Skin epidermis (tissue), 12 donors: ENCODE measurements at regions not wholly inside any gene's neighbourhood (a gene's known extent, or its start where the extent isn't known, plus 50 kb on each side); places are given as distances from the start of the nearest gene placed in this dataset.
A peak's percentile ranks its signal among the peaks of the same experiment; 100 is the strongest.
"Not testable (repeated sequence)": the region's sequence is repeated elsewhere in the genome, so short reads cannot be mapped to it uniquely, and the experiment has no call there.

Source experiments
- H3K27ac ChIP-seq, 21 experiments: fragments of 200-600 bp; sonication (generic) in 11 of 21; one replicate each; pipeline ENCODE4 v1.5.0; 2020; ENCODE audit warnings: mild to moderate bottlenecking in 3 of 21, inconsistent platforms in 2 of 21, moderate library complexity in 2 of 21
- H3K4me3 ChIP-seq, 7 experiments: fragments of 200-600 bp; sonication (generic) in 2 of 7; one replicate each; pipeline ENCODE4 v1.5.0; 2020; ENCODE audit warnings: inconsistent platforms in 2 of 7, mild to moderate bottlenecking in 2 of 7, moderate library complexity in 1 of 7

DNA sequence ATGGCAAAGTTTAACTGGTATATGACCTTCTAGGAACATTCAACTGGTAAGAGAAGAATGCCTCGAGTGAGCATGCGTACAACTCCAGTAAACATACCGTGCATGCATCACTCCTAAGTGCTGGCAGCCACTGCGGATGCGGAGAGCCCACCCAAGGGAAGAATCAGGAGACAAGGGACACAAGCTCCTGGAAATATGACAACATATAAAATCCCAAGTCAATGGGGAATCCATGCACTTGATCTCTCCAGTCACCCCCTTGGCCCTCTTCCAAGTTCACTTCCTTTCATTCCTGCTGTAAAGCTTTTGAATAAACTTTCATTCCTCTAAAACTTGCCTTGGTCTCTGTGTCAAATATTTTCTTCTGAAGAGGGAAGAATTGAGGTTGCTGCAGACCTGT is 168.7 kb upstream of the TMCC3 start:
- H3K4me3 ChIP-seq: no peak overlapping the region
- H3K27ac ChIP-seq: no peak overlapping the region

DNA sequence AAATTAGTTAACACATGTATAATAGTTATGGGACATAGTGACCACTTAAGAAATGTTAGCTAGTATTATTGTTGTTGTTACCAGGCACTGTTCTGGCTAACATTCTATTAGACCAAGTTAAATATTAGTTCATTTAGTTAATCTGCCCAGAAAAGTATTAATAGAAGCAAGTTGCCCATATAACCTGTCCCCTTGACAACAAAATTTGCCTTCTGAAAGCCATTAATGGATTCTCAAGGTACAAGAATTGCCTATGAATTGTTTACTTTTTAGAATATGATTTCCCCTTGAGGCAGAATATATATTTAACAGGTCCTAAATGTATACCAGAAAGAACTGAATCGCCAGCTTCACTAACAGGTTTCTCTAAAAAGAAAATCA is 167.3 kb upstream of the TMCC3 start:
- H3K4me3 ChIP-seq: no peak overlapping the region

DNA sequence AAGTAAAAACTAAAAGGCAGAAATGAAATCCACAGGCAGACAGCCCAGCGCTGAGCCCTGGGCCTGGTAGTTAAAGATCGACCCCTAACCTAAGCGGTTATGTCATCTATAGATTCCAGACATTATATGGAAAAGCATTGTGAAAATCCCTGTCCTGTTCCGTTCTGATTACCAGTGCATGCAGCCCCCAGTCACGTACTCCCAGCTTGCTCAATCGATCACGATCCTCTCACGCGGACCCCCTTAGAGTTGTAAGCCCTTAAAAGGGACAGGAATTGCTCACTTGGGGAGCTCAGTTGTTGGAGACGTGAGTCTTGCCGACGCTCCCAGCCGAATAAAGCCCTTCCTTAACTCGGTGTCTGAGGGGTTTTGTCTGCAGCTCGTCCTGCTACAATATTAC is 166.8 kb upstream of the TMCC3 start:
- H3K4me3 ChIP-seq: not testable (repeated sequence)
- H3K27ac ChIP-seq: peak overlapping the region in 3 of 21 experiments; percentile 12 to 62 (median 24)

More for the DNA sequence above, 167.3 kb upstream of the TMCC3 start:
- peak overlapping the region in 2 of 21 experiments; percentile 24 to 62 for H3K27ac ChIP-seq

DNA sequence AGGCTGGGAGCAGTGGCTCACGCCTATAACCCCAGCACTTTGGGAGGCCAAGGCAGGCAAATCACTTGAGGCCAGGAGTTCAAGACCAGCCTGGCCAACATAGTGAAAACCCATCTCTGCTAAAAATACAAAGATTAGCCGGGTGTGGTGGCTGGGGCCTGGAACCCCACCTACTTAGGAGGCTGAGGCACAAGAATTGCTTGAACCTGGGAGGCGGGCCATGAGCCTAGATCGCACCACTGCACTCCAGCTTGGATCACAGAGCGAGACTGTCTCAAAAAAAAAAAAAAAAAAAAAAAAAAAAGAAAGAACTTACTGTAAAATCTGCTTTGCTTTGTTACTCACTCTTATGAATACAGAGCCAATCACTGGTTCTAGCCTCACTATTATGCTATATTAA is 166.4 kb upstream of the TMCC3 start:
- H3K4me3 ChIP-seq: not testable (repeated sequence)
- peak overlapping the region in 2 of 21 experiments; percentile 24 to 62 for H3K27ac ChIP-seq

DNA sequence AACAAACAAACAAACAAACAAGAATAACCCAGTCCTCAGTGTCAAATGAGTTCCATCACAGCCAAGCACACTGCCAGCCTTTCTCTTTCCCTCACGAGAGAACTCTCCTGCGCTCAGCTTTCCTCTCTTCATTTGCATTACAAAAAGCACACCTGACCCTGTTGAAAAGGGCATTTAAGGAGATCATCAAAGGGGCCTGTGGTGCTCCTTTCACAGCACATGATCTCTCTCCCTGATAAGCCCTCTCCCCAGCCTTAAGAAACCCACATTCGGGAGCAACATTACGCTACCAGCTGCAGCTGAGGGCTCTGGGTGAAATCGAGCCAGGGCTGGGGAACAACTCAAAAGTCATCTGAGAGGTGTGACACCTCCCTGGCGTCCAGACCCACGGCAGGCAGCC is 165.6 kb upstream of the TMCC3 start:
- Histone ChIP-seq H3K27ac (no peak overlapping the region), H3K4me3 (no peak overlapping the region)

DNA sequence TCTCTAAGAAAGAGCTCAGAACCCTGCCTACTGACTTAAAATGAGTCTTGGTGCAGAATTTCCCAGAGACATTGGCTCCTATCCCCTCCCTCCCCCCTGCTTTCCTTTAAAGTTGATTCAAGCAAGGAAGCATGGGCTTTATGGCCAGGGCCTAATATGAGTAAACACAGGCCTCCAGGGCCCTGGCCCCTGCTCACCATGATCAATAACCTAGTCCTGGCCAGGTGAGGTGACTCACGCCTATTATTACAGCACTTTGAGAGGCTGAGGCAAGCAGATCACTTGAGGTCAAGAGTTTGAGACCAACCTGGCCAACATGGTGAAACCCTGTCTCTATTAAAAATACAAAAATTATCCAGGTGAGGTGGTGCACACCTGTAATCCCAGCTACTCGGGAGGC is 165.1 kb upstream of the TMCC3 start:
- no peak overlapping the region for H3K4me3 ChIP-seq
- no peak overlapping the region for H3K27ac ChIP-seq

DNA sequence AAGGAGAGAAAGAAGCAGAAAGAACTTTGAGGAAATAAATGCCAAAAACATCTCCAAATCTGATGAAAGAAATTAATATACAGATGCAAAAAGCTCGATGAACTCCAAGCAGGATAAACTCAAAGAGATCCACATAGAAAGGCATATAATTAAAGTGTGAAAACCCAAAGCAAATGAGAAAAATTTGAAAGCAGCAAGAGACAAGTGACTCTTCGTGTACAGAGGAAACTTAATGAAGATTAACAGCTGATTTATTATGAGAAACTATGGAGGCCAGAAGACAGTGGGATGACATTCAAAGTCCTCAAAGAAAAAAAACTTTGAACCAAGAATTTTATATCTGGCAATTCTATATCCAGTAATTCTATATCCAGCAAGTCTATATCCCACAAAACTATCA is 163.0 kb upstream of the TMCC3 start:
- H3K27ac ChIP-seq: no peak overlapping the region
- H3K4me3 ChIP-seq: no peak overlapping the region

DNA sequence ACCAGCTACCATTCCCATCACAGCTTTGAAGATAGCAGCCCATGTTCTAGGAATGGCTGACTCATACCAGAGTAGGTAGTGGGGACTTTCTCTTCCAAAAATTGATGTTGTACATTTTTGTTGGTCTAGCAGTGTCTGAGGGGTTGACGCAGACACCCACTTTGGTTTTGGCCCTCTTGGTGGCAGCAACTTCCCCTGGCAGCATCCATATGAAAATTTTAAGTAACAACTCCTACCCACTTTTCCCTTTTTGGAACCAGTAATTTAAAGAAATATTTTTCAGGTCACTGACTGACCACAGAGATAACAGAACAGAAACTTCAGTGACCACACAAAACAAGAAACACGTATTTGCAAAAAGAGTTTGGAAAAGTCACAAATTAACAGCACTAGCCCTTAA is 162.0 kb upstream of the TMCC3 start:
- H3K27ac ChIP-seq: no peak overlapping the region
- no peak overlapping the region for H3K4me3 ChIP-seq

DNA sequence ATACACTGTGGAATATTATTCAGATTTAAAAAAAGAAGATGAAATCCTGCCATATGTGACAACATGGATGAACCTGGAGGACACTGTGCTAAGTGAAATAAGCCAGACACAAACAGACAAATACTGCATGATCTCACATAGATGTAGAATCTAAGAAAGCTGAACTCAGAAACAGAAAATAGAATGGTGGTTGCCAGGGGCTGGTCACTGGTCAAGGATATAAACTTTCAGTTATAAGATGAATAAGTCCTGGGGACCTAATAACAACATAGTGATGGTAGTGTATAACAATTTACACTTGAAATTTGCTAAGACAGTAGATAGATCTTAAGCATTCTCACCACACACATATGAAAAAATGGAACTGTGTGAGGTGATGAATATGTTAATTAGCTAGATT is 161.3 kb upstream of the TMCC3 start:
- no peak overlapping the region for H3K27ac ChIP-seq
- no peak overlapping the region for H3K4me3 ChIP-seq

DNA sequence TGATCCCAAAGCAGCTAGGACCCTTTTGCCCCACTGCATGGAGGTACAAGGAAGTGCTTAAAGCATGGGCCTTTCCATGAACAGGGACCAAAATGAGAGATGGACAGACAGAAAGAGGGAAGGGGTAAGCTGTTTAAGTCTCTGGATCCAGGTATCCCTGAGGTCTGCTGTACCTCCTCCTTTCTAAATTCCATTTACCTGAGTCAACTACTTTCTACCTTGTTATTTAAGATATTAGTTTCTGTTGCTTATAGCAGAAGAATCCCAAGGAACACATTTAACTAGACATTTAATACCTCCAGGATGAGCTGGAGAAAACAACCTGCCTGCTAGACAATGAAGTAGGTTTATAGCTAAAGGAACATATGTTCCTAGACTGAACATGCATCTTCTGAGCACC is 157.6 kb upstream of the TMCC3 start:
- Histone ChIP-seq H3K4me3 (no peak overlapping the region), H3K27ac (no peak overlapping the region)

DNA sequence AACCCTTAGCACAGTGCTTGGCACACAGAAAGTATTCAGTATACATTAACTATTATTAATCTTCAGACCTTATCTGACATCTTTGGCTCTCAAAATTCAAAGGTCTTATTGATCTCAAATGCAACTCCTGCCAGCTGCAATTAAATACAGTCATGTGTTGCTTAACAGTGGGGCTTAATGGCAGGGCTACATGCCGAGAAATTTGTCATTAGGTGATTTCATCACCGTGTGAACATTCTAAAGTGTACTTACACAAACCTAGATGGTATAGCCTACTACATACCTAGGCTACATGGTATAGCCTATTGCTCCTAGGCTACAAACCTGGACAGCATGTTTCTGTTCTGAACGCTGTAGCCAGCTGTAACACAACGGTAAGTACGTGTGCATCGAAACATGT is 156.3 kb upstream of the TMCC3 start:
- Histone ChIP-seq H3K27ac (no peak overlapping the region), H3K4me3 (no peak overlapping the region)

DNA sequence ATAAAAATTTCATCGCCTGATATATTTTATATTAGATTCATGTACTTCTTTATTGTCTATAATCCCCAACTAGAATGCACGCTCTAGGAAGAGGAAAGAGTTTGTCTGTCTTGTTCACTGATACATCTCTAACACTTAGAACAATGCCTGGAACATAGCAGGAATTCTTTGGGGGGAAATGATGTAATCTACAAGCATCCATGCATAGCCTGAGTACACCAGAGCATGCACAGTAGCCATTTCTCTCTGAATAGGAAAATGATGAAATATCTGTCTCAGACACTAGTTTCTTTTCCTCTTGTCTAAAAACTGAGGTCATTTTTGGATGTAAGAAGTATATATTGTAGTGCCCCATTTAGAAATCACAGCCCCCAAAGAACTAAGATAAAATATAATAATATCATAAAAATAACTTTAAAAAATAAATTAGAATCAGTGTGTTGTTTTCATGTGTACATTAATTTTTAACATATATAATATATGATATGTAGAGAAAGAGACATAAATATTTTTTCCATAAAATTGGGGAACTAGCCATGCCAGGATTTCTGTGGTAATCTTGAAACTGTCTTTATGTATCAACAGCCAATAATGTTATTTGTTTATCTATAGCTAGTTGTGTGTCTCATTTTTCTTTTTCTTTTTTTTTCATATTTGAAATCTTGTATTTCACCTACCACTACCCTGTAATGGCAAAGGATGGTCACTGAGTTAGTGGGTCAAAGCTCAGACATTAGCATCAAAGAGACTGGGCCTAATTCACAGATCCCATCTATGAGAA is 155.6 kb upstream of the TMCC3 start:
- Histone ChIP-seq H3K4me3 (no peak overlapping the region), H3K27ac (no peak overlapping the region)

DNA sequence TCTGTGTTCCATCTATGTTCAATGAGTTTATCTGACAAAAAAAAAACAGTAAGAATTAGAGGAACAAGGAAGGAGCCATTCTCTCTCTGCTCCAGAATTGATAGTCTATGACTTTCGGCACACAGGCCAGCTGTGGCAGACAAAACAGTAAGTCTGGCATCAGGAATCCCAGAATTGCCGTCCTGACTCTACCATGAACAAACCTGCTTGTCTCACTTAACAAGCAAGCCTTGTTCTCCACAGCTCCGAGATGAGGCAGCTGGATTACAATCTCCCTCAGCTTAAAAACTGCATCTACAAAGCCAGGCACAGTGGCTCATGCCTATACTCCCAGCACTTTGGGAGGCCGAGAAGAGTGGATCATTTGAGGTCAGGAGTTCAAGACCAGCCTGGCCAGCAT is 153.6 kb upstream of the TMCC3 start:
- Histone ChIP-seq H3K4me3 (no peak overlapping the region), H3K27ac (no peak overlapping the region)

DNA sequence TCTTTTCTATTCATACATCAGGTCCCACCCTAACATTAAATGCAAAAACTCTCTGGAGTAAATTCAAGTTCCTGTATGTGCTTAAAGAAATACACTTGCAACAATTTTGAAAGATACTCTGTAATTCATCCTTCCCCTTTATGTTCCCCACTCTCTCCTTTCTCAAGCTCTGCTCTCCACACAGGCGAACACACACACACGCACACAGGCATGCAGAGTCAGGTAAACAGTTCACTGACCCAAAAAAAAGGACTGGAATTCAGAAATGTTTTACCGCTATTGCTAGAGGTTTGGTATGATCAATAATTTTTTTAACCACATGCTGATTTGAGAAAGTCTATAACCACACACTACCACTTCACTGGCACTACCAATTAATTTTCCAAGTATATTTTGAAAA is 152.4 kb upstream of the TMCC3 start:
- Histone ChIP-seq H3K4me3 (no peak overlapping the region), H3K27ac (no peak overlapping the region)

DNA sequence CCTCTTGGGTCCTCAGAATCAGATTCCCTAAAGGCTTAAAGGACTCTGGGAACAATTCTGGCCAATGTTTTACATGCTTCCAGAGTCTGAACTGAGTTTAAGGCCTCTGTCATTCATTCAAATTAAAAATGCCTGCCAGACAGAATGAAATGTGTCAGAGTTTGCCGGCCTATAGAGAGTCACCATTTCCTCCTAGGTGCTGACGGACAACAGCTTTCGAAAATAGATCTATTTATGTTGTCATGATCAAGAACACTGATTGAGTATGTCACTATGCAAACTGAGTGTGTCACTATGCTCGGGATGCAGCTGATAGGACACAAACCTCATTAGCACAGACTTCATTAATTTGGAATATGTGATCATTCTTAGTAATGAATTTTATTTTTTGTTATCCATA is 151.4 kb upstream of the TMCC3 start:
- H3K4me3 ChIP-seq: no peak overlapping the region
- H3K27ac ChIP-seq: no peak overlapping the region

DNA sequence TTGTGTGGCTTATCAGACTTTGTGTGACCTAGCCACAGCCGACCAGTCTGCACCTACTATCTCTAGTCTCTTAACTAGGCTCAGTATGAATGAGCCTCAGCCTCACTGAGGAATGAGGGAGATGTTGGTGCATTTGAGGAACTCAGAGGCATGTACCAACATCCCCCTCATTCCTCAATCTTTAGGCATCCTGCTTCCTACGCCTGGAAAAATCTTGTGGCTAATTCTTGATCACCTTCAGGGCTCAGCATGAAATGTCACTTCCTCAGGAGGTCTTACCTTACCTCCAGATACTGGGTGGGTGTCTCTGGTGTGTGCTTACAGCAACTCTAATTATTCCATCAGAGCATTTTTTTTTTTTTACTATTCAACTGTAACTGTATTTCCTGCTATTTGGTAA is 148.8 kb upstream of the TMCC3 start:
- no peak overlapping the region for H3K27ac ChIP-seq
- no peak overlapping the region for H3K4me3 ChIP-seq

DNA sequence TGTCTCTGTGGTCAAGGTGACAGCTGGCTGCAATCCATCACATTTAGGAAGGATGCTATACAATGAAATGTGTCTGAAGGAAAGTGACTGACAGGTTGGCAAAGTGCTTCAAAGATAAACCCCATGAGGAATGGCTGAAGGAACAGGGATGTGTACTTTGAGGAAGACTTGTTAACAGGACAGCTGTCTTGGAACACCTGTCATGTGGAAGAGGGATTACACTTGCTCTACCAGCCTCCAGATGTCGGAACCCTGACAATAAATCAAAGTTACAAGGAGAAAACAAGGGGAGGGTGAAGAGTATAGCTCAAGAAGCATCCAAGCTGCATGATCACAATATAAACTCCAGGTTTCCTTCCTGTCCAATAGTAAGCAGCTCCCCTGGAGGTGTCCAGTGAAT is 147.8 kb upstream of the TMCC3 start:
- Histone ChIP-seq H3K4me3 (no peak overlapping the region), H3K27ac (no peak overlapping the region)

DNA sequence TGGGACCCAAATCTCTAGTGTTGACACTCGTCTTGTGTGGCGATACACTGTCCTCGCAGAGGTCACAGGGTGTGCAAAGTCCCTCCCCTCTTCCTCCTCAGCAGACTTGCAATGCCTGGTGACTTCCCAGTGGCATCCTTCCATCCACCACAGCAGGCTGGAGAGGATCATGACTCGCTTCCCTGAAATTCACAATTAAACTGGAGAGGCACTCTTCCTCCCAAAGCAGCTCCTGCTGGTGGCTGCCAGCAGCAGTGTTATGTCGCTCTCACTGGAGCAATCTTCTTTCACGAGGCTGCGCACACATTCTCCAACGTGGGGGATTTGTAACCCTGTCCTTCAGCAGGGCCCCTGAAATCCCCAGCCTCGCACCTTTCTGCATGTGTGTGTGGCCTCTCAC is 145.2 kb upstream of the TMCC3 start:
- no peak overlapping the region for H3K27ac ChIP-seq
- H3K4me3 ChIP-seq: no peak overlapping the region

DNA sequence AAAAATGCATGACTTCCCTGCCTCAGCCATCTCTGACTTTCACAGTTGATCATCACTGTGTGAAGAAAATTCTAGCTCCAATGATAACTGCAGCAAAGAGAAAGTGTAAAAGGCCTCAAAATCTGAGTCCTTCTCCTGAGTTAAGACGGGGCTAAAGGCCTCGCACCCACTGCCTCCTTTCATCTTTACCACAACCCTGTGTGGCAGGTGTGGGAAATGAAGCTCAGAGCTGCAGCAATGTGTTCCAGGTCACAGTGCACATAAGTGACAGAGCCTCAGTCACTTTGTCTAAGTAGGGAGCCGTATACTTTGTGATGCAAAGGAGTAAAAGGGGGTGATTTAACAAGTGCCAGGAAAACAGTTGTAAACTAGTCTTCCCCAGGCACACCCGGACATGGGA is 144.7 kb upstream of the TMCC3 start:
- H3K27ac ChIP-seq: no peak overlapping the region
- H3K4me3 ChIP-seq: no peak overlapping the region

DNA sequence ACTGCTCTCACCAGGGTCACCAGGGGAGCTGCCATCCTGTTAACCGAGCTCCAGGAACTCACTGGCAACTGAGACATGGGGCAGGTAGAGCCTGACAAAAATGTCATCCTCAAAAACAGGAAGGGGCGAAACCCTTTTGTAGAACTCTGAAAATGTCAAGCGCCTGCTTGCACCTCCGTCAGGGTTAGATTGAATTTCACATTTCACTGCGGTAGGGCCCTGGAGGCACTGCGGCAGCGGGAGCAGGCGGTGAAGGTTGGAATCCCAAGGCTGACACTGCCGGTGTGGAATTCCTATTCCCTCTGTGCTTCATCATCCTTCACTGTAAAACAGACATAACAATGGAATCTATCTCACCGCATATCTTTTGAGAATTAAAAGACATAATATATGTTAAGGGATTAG is 142.8 kb upstream of the TMCC3 start:
- Histone ChIP-seq H3K4me3 (no peak overlapping the region), H3K27ac (no peak overlapping the region)

DNA sequence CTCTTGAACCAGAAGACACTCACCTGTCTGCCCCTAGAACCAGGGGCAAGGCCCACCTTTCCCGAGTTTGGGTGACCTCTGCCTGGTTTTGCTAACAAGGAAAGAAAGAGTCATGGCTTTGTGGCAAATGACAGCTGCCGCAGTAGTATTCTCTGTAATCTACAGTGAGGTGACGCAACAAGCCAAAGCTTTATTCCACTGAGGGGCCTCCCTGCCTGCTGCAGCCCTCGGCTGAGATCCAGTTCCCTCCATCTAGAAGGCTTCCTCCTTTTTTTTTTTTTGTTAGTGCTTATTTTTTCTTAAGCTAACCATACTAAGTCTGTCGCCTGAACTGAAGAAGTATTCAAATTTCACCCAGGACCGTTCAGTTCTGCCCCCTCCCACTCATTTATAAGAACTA is 142.3 kb upstream of the TMCC3 start:
- Histone ChIP-seq H3K4me3 (no peak overlapping the region), H3K27ac (no peak overlapping the region)

DNA sequence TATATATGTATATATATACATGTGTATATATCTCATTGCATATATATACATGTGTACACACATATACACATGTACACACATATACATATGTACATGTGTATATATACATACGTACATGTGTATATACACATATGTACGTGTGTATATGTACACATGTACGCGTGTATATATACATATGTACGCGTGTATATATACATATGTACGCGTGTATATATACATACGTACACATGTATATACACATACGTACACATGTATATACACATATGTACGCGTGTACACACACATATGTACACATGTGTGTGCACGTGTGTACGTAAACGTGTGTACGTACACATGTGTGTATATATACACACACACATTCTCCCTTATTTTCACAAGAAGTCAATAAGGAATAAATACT is 141.6 kb upstream of the TMCC3 start:
- no peak overlapping the region for H3K27ac ChIP-seq
- no peak overlapping the region for H3K4me3 ChIP-seq
